Lower leg skin (tissue), 3 donors: ENCODE measurements at regions not wholly inside any gene's neighbourhood (a gene's known extent, or its start where the extent isn't known, plus 50 kb on each side); places are given as distances from the start of the nearest gene placed in this dataset.

Experiments used
- POLR2A ChIP-seq, 2 donors: fragments of 450-650 bp; IDR thresholded peaks; one replicate each; pipeline ENCODE4 v1.6.1; 2016 to 2017; ENCODE audit warnings: antibody characterized with exemption in 2 of 2, mild to moderate bottlenecking in 1 of 2, moderate library complexity in 1 of 2
- TF ChIP-seq, protein P1 (sequence below), 3 donors: fragments of 450-650 bp; IDR thresholded peaks; one replicate each; pipeline ENCODE4 v1.5.1; 2016; ENCODE audit warnings: antibody characterized with exemption in 3 of 3, mild to moderate bottlenecking in 3 of 3, moderate library complexity in 2 of 3

DNA sequence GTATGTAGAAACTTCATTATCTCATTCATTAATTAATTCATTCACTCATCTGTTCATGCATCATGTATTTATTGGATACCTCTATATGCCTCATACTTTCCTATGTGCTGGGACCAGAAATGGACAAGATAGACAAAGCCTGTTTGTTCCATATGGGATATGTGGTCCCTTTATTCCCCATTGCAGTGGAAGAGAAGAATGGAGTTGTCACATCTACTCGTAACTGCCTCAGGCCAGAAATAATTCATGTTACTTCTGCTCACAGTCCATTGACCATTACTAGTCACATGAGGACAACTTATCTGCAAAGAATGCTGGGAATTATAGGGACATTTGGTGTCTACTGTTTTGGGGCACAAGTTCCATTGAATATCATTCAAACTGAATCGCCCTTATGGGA lies 327.8 kb downstream of the MATN1 start:
- TF ChIP-seq, protein P1, sequence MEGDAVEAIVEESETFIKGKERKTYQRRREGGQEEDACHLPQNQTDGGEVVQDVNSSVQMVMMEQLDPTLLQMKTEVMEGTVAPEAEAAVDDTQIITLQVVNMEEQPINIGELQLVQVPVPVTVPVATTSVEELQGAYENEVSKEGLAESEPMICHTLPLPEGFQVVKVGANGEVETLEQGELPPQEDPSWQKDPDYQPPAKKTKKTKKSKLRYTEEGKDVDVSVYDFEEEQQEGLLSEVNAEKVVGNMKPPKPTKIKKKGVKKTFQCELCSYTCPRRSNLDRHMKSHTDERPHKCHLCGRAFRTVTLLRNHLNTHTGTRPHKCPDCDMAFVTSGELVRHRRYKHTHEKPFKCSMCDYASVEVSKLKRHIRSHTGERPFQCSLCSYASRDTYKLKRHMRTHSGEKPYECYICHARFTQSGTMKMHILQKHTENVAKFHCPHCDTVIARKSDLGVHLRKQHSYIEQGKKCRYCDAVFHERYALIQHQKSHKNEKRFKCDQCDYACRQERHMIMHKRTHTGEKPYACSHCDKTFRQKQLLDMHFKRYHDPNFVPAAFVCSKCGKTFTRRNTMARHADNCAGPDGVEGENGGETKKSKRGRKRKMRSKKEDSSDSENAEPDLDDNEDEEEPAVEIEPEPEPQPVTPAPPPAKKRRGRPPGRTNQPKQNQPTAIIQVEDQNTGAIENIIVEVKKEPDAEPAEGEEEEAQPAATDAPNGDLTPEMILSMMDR (IDR thresholded peaks at IDR 0.05): no peak
- no peak for TF ChIP-seq POLR2A (IDR thresholded peaks at IDR 0.05)
